ENCODE measurements at regions not wholly inside any gene's neighbourhood (a gene's known extent, or its start where the extent isn't known, plus 50 kb on each side); places are given as distances from the start of the nearest gene placed in this dataset.
"Not testable (repeated sequence)": the region's sequence is repeated elsewhere in the genome, so short reads cannot be mapped to it uniquely, and the experiment has no call there.

- Histone ChIP-seq H3K9ac (ENCODE audit: low read length in 3 of 3) (no peak overlapping the region), H3K27me3 (ENCODE audit: control insufficient read depth, insufficient read depth, low read length) (no peaks in the 10 kb centered on the region), H3K27ac (ENCODE audit: low read depth in 2 of 2, low read length in 2 of 2) (no peak overlapping the region), H3K9me3 (ENCODE audit: control insufficient read depth in 2 of 3, insufficient read depth in 1 of 3, low read length in 3 of 3) (no peaks in the 10 kb centered on the region), H3K36me3 (ENCODE audit: control insufficient read depth in 2 of 3, insufficient read depth in 3 of 3, low read length in 3 of 3) (no peaks in the 10 kb centered on the region), H3K4me3 (ENCODE audit: low read length in 3 of 3) (no peak overlapping the region), H3K4me1 (ENCODE audit: control insufficient read depth in 2 of 3, insufficient read depth in 2 of 3, low read depth in 1 of 3, low read length in 3 of 3) (no peaks in the 10 kb centered on the region)
- no peak for TF ChIP-seq CTCF (IDR thresholded peaks at IDR 0.05; ENCODE audit: borderline replicate concordance, extremely low read depth, insufficient read depth)
- no peak for FAIRE-seq
- DNase-seq = no peak
- intact Hi-C loops (cut with DNase I) = no loop called here
Measured at GRCh38 chr1:79252598-79252997, 246.1 kb upstream of the ADGRL4 start.

DNA sequence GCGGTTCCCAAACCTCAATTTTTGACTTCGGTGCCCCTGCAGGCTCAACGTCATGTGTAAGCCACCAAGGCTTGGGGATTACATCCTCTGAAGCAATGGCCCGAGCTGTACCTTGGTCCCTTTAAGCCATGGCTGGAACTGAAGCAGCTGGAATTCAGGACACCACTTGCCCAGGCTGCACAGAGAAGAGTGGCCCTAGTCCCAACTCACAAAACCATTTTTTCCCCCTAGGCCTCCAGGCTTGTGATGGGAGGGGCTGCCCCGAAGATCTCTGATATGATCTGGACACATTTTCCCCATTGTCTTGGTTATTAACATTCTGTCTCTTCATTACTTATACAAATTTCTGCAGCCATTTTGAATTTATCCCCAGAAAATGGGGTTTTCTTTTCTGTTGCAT is 233.3 kb upstream of the ADGRL4 start:
- intact Hi-C loops (cut with DNase I) = no loop called here
- TF ChIP-seq CTCF (IDR thresholded peaks at IDR 0.05; ENCODE audit: borderline replicate concordance, extremely low read depth, insufficient read depth) = no peak

DNA sequence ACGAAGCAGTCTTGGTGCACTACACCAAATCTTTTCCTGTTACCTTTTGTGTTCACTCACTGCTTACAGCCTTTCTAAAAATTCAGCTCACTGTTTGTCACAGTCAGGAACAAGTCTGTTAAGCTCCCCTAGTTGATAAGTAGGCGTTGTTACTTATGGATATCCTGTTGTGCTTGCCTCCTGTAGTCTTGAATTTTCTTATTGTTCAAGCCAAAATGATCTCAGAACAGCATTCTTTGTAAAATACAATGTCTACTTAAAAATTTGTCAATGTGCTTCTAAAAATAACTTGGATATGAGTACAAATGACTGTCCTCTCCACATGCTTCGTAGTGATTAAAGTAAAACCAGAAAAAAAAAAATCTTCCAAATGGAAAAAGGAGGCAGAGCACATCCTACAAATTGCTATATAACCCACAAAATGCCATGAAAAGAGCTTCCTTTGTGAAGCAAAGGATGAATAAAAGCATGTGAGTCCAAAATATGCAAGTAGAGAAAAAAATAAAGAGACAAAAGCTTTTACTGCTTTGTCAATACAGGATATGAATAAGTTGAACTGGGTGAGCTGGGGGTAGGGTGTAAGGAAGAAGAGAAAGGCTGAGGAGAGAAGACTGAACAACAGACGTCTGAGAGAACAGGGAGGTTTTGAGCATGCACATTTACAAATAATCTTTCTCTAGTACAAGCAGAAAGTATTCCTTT is 228.9 kb upstream of the ADGRL4 start:
- DNase-seq (no peak), FAIRE-seq (no peak)
- intact Hi-C loops (cut with DNase I) = no loop called here
- no peaks in the 10 kb centered on the region for H3K27me3 ChIP-seq (ENCODE audit: control insufficient read depth, insufficient read depth, low read length)
- H3K36me3 ChIP-seq (ENCODE audit: control insufficient read depth in 2 of 3, insufficient read depth in 3 of 3, low read length in 3 of 3) = no peaks in the 10 kb centered on the region
- no peak overlapping the region for H3K4me3 ChIP-seq (ENCODE audit: low read length in 3 of 3)
- no peak overlapping the region for H3K9ac ChIP-seq (ENCODE audit: low read length in 3 of 3)
- H3K4me1 ChIP-seq (ENCODE audit: control insufficient read depth in 2 of 3, insufficient read depth in 2 of 3, low read depth in 1 of 3, low read length in 3 of 3) = no peaks in the 10 kb centered on the region
- H3K27ac ChIP-seq (ENCODE audit: low read depth in 2 of 2, low read length in 2 of 2) = no peak overlapping the region
- no peak for TF ChIP-seq CTCF (IDR thresholded peaks at IDR 0.05; ENCODE audit: borderline replicate concordance, extremely low read depth, insufficient read depth)
- H3K9me3 ChIP-seq (ENCODE audit: control insufficient read depth in 2 of 3, insufficient read depth in 1 of 3, low read length in 3 of 3) = no peaks in the 10 kb centered on the region

More for the DNA sequence above, 233.3 kb upstream of the ADGRL4 start:
- no peaks in the 10 kb centered on the region for H3K4me1 ChIP-seq (ENCODE audit: control insufficient read depth in 2 of 3, insufficient read depth in 2 of 3, low read depth in 1 of 3, low read length in 3 of 3)
- no peaks in the 10 kb centered on the region for H3K9me3 ChIP-seq (ENCODE audit: control insufficient read depth in 2 of 3, insufficient read depth in 1 of 3, low read length in 3 of 3)
- H3K36me3 ChIP-seq (ENCODE audit: control insufficient read depth in 2 of 3, insufficient read depth in 3 of 3, low read length in 3 of 3) = no peaks in the 10 kb centered on the region
- H3K27ac ChIP-seq (ENCODE audit: low read depth in 2 of 2, low read length in 2 of 2) = no peak overlapping the region
- H3K4me3 ChIP-seq (ENCODE audit: low read length in 3 of 3) = no peak overlapping the region
- no peak overlapping the region for H3K9ac ChIP-seq (ENCODE audit: low read length in 3 of 3)
- FAIRE-seq (no peak), DNase-seq (no peak)
- H3K27me3 ChIP-seq (ENCODE audit: control insufficient read depth, insufficient read depth, low read length) = no peaks in the 10 kb centered on the region

DNA sequence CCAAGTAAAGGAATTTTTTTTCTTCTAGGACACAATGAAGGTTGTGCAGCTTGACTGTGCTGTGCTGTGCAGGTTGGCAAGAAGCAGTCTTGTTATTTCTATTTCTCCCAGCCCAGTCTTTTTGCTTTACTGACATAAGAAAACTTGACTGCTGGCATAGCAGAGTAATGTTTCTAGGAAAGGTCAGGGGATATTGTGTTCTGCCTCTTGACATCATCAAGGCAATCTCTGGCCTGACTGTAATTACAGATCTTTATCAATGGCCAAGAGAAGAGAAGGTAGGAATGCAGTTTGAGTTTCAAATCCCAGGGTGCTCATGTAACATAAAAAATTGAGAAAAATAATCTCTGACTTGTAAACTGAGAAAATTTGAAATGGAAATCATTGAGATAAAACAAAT is 226.3 kb upstream of the ADGRL4 start:
- Histone ChIP-seq H3K36me3 (ENCODE audit: control insufficient read depth in 2 of 3, insufficient read depth in 3 of 3, low read length in 3 of 3) (no peaks in the 10 kb centered on the region), H3K27ac (ENCODE audit: low read depth in 2 of 2, low read length in 2 of 2) (no peak overlapping the region), H3K27me3 (ENCODE audit: control insufficient read depth, insufficient read depth, low read length) (no peaks in the 10 kb centered on the region), H3K9me3 (ENCODE audit: control insufficient read depth in 2 of 3, insufficient read depth in 1 of 3, low read length in 3 of 3) (no peaks in the 10 kb centered on the region), H3K4me3 (ENCODE audit: low read length in 3 of 3) (no peak overlapping the region), H3K9ac (ENCODE audit: low read length in 3 of 3) (no peak overlapping the region), H3K4me1 (ENCODE audit: control insufficient read depth in 2 of 3, insufficient read depth in 2 of 3, low read depth in 1 of 3, low read length in 3 of 3) (no peaks in the 10 kb centered on the region)
- no peak for FAIRE-seq
- intact Hi-C loops (cut with DNase I) = no loop called here
- no peak for DNase-seq
- TF ChIP-seq CTCF (IDR thresholded peaks at IDR 0.05; ENCODE audit: borderline replicate concordance, extremely low read depth, insufficient read depth) = no peak

DNA sequence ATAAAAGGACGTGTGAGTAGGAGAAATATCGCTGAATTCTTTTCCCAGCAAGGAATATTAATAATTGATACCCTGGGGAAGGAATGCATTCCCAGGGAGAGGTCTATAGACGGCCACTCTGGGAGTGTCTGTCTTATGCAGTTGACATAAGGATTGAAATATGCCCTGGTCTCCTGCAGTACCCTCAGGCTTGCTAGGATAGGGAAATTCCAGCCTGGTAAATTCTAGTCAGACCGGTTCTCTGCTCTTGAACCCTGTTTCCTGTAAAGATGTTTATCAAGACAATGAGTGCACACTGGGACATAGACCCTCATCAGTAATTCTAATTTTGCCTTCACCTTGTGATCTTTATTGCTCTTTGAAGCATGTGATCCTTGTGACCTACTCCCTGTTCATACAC is 224.2 kb upstream of the ADGRL4 start:
- H3K27ac ChIP-seq (ENCODE audit: low read depth in 2 of 2, low read length in 2 of 2); H3K27me3 ChIP-seq (ENCODE audit: control insufficient read depth, insufficient read depth, low read length); DNase-seq; H3K36me3 ChIP-seq (ENCODE audit: control insufficient read depth in 2 of 3, insufficient read depth in 3 of 3, low read length in 3 of 3); H3K9ac ChIP-seq (ENCODE audit: low read length in 3 of 3); H3K4me3 ChIP-seq (ENCODE audit: low read length in 3 of 3); H3K4me1 ChIP-seq (ENCODE audit: control insufficient read depth in 2 of 3, insufficient read depth in 2 of 3, low read depth in 1 of 3, low read length in 3 of 3); FAIRE-seq; intact Hi-C loops (cut with DNase I); H3K9me3 ChIP-seq (ENCODE audit: control insufficient read depth in 2 of 3, insufficient read depth in 1 of 3, low read length in 3 of 3): not testable (repeated sequence)

All from kidney (tissue), 13 donors.